A673 (cell line): ENCODE measurements at regions not wholly inside any gene's neighbourhood (a gene's known extent, or its start where the extent isn't known, plus 50 kb on each side); places are given as distances from the start of the nearest gene placed in this dataset.

ENCODE experiments used
- BruUV-seq: library from RNA; stranded (reverse); fragments of 400-500 nt; replicated peaks from 2 replicates; lab custom pipeline; 2021; lab: Mats Ljungman, UMichigan
- CTCF ChIA-PET: fragments of 300-600 bp; sonication (Branson Sonifier 250); formaldehyde crosslinking; loops from one replicate; lab custom pipeline; 2022; ENCODE audit warnings: antibody characterized with exemption; lab: Charles Lee
- POLR2A ChIA-PET: fragments of 300-600 bp; sonication (Branson Sonifier 250); formaldehyde crosslinking; loops from one replicate; lab custom pipeline; 2022; ENCODE audit warnings: antibody characterized with exemption; ENCODE audit not compliant: low non-redundant PET; lab: Charles Lee
- DNase-seq: peaks from one replicate; pipeline ENCODE4 v3.0.0-alpha.2; 2015; ENCODE audit warnings: low spot score
- H3K27ac ChIP-seq: fragments of 200-600 bp; sonication (generic); 2 replicates; pipeline ENCODE4 v1.5.1; 2016; ENCODE audit warnings: mixed run types, low read depth, mild to moderate bottlenecking, mixed read lengths, antibody characterized with exemption, low read length; ENCODE audit not compliant: poor library complexity, severe bottlenecking
- H3K27me3 ChIP-seq: fragments of 200-600 bp; sonication (generic); replicated peaks from 2 replicates; pipeline ENCODE4 v1.6.1; 2017; ENCODE audit warnings: mixed run types, low read depth, mild to moderate bottlenecking, mixed read lengths, antibody characterized with exemption, low read length; ENCODE audit not compliant: insufficient read depth, poor library complexity
- H3K36me3 ChIP-seq: fragments of 200-600 bp; sonication (generic); 2 replicates; pipeline ENCODE4 v1.6.1; 2016; ENCODE audit warnings: mixed run types, mild to moderate bottlenecking, mixed read lengths, antibody characterized with exemption, low read length; ENCODE audit not compliant: insufficient read depth, poor library complexity, severe bottlenecking
- H3K4me1 ChIP-seq: fragments of 200-600 bp; sonication (generic); 2 replicates; pipeline ENCODE4 v1.6.1; 2017; ENCODE audit warnings: mixed run types, mild to moderate bottlenecking, mixed read lengths, antibody characterized with exemption, low read length; ENCODE audit not compliant: insufficient read depth, poor library complexity, severe bottlenecking
- H3K4me3 ChIP-seq: fragments of 200-600 bp; sonication (generic); 2 replicates; pipeline ENCODE4 v1.5.1; 2016; ENCODE audit warnings: low read depth, mixed run types, mild to moderate bottlenecking, mixed read lengths, low read length; ENCODE audit not compliant: poor library complexity, severe bottlenecking
- H3K9me3 ChIP-seq: fragments of 200-600 bp; sonication (generic); 2 replicates; pipeline ENCODE4 v1.6.1; 2016; ENCODE audit warnings: mixed run types, low read depth, mild to moderate bottlenecking, mixed read lengths, antibody characterized with exemption, low read length; ENCODE audit not compliant: poor library complexity, severe bottlenecking
- CTCF ChIP-seq: fragments of 300-800, 200-600 bp; sonication (generic); conservative IDR thresholded peaks from 2 replicates; pipeline ENCODE4 v1.5.1; 2017; ENCODE audit warnings: low read depth, mild to moderate bottlenecking, antibody characterized with exemption, low read length, moderate library complexity, mixed read lengths
- EZH2 ChIP-seq: fragments of 200-600 bp; sonication (generic); IDR thresholded peaks from 2 replicates; pipeline ENCODE4 v1.6.1; 2017; ENCODE audit warnings: borderline replicate concordance, low read depth, mild to moderate bottlenecking, mixed read lengths, antibody characterized with exemption, low read length; ENCODE audit not compliant: poor library complexity, severe bottlenecking
- intact Hi-C: fragments of 100-400 bp; cut with micrococcal nuclease; formaldehyde crosslinking; loops from one replicate; pipeline ENCODE4 v1.10.0; 2022; ENCODE audit not compliant: unreplicated experiment

- BruUV-seq, result no TSS peak
- peaks cover 4% of the 10 kb centered on the region for H3K27me3 ChIP-seq
- no peak overlapping the region for H3K27ac ChIP-seq
- DNase-seq, result no peak
- CTCF ChIA-PET, result no interaction called here
- POLR2A ChIA-PET, result no interaction called here
- no peaks in the 10 kb centered on the region for H3K36me3 ChIP-seq
- H3K4me1 ChIP-seq, result no peaks in the 10 kb centered on the region
- no peaks in the 10 kb centered on the region for H3K9me3 ChIP-seq
- TF ChIP-seq CTCF, result no peak
- no peak for TF ChIP-seq EZH2
- intact Hi-C loops, result no loop called here
- H3K4me3 ChIP-seq, result no peak overlapping the region
Observed at GRCh38 chr4:145427991-145428390, 53.7 kb upstream of the SMAD1 start.

GRCh38 chr4:145427221-145427620 lies 54.4 kb upstream of the SMAD1 start:
- no peak for DNase-seq
- Histone ChIP-seq H3K4me1 (no peaks in the 10 kb centered on the region), H3K4me3 (no peak overlapping the region), H3K27ac (no peak overlapping the region), H3K27me3 (peaks cover 4% of the 10 kb centered on the region), H3K36me3 (no peaks in the 10 kb centered on the region), H3K9me3 (no peaks in the 10 kb centered on the region)
- ChIA-PET POLR2A (no interaction called here), CTCF (no interaction called here)
- intact Hi-C loops, result no loop called here
- BruUV-seq, result no TSS peak
- TF ChIP-seq EZH2 (no peak), CTCF (no peak)

GRCh38 chr4:145423017-145423708 lies 58.5 kb upstream of the SMAD1 start:
- Histone ChIP-seq H3K27me3 (no peaks in the 10 kb centered on the region), H3K27ac (no peak overlapping the region), H3K36me3 (no peaks in the 10 kb centered on the region), H3K4me1 (no peaks in the 10 kb centered on the region), H3K9me3 (no peaks in the 10 kb centered on the region), H3K4me3 (no peak overlapping the region)
- DNase-seq, result peak; percentile 2
- CTCF ChIA-PET, result no interaction called here
- POLR2A ChIA-PET, result no interaction called here
- intact Hi-C loops, result no loop called here
- TF ChIP-seq CTCF (no peak), EZH2 (no peak)
- no TSS peak for BruUV-seq
